ENCODE measurements at regions not wholly inside any gene's neighbourhood (a gene's known extent, or its start where the extent isn't known, plus 50 kb on each side); places are given as distances from the start of the nearest gene placed in this dataset.

- no peak for DNase-seq
These were observed 96.2 kb upstream of the RSPO3 start for GRCh38 chr6:127022302-127022701.

- DNase-seq, result no peak
These were observed 95.3 kb upstream of the RSPO3 start for GRCh38 chr6:127023001-127023778.

- no peak for DNase-seq
These were observed 92.2 kb upstream of the RSPO3 start for GRCh38 chr6:127026247-127026646.

- DNase-seq, result no peak
These were observed 88.4 kb upstream of the RSPO3 start for GRCh38 chr6:127030111-127030510.

- no peak for DNase-seq
These were observed 87.6 kb upstream of the RSPO3 start for GRCh38 chr6:127030836-127031235.

GRCh38 chr6:127031511-127031910, 87.0 kb upstream of the RSPO3 start:
- DNase-seq, result no peak

GRCh38 chr6:127032971-127033370, 85.5 kb upstream of the RSPO3 start:
- DNase-seq, result no peak

GRCh38 chr6:127051571-127052260, 66.8 kb upstream of the RSPO3 start:
- no peak for DNase-seq

GRCh38 chr6:127053032-127053874, 65.2 kb upstream of the RSPO3 start:
- DNase-seq, result no peak

- DNase-seq, result no peak
These were observed 64.6 kb upstream of the RSPO3 start for GRCh38 chr6:127053875-127054235.

GRCh38 chr6:127058027-127058426, 60.4 kb upstream of the RSPO3 start:
- no peak for DNase-seq

GRCh38 chr6:127058936-127059335, 59.5 kb upstream of the RSPO3 start:
- DNase-seq, result no peak

Measured in NCI-H526 treated with DMSO at 0.1 percent for 48 hours (cell line).